MM.1S (cell line): ENCODE measurements at regions not wholly inside any gene's neighbourhood (a gene's known extent, or its start where the extent isn't known, plus 50 kb on each side); places are given as distances from the start of the nearest gene placed in this dataset.

Source experiments
- EZH2phosphoT487 ChIP-seq: fragments of 300-600 bp; sonication (generic); IDR thresholded peaks from 2 replicates; pipeline ENCODE4 v1.6.1; 2018; ENCODE audit warnings: antibody characterized with exemption, low read length
- TF ChIP-seq, protein P1 (sequence below): fragments of 300-600 bp; sonication (generic); IDR thresholded peaks from 2 replicates; pipeline ENCODE4 v1.5.1; 2016; ENCODE audit warnings: antibody characterized with exemption, low read length, mixed read lengths

DNA sequence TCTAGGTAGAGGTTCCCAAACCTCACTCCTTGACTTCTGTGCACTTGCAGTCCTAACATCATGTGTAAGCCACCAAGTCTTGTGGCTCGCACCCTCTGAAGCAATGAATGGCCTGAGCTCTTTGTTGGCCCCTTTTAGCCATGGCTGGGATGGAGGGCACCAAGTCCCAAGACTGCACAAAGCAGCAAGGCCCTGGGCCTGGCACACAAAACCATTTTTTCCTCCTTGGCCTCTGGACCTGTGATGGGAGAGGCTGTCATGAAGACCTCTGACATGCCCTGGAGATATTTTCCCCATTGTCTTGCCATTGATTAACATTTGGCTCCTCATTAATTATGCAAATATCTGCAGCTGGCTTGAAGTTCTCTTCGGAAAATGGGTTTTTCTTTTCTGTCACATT, 60.3 kb upstream of the MALRD1 start:
- TF ChIP-seq, protein P1, sequence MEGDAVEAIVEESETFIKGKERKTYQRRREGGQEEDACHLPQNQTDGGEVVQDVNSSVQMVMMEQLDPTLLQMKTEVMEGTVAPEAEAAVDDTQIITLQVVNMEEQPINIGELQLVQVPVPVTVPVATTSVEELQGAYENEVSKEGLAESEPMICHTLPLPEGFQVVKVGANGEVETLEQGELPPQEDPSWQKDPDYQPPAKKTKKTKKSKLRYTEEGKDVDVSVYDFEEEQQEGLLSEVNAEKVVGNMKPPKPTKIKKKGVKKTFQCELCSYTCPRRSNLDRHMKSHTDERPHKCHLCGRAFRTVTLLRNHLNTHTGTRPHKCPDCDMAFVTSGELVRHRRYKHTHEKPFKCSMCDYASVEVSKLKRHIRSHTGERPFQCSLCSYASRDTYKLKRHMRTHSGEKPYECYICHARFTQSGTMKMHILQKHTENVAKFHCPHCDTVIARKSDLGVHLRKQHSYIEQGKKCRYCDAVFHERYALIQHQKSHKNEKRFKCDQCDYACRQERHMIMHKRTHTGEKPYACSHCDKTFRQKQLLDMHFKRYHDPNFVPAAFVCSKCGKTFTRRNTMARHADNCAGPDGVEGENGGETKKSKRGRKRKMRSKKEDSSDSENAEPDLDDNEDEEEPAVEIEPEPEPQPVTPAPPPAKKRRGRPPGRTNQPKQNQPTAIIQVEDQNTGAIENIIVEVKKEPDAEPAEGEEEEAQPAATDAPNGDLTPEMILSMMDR: no peak
- no peak for TF ChIP-seq EZH2phosphoT487
